Esophagus squamous epithelium (tissue), 5 donors: ENCODE measurements at regions not wholly inside any gene's neighbourhood (a gene's known extent, or its start where the extent isn't known, plus 50 kb on each side); places are given as distances from the start of the nearest gene placed in this dataset.

Experiments
- DNase-seq: peaks from one replicate; lab custom pipeline; 2025; lab: John Stamatoyannopoulos, UW
- H3K27ac ChIP-seq, 4 donors: fragments of 200-600 bp; sonication (generic); one replicate each; pipeline ENCODE4 v1.5.1; 2016 to 2019; ENCODE audit warnings: mild to moderate bottlenecking in 1 of 4
- H3K27me3 ChIP-seq, 4 donors: fragments of 200-600 bp; sonication (generic); 1 replicate in 3 of 4; 2 replicates in 1 of 4; pipeline versions ENCODE4 v1.5.1 to v1.6.0; 2017 to 2021; ENCODE audit warnings: antibody characterized with exemption in 1 of 4
- H3K36me3 ChIP-seq, 3 donors: fragments of 200-600 bp; sonication (generic); one replicate each; pipeline ENCODE4 v1.5.1; 2016 to 2019
- H3K4me1 ChIP-seq, 3 donors: fragments of 200-600 bp; sonication (generic); one replicate each; pipeline ENCODE4 v1.5.1; 2017 to 2019
- H3K4me3 ChIP-seq, 4 donors: fragments of 200-600 bp; sonication (generic); 1 replicate in 3 of 4; 2 replicates in 1 of 4; pipeline ENCODE4 v1.5.1; 2016 to 2019; ENCODE audit warnings: mild to moderate bottlenecking in 2 of 4, moderate library complexity in 1 of 4
- H3K9me3 ChIP-seq, 3 donors: fragments of 200-600 bp; sonication (generic); one replicate each; pipeline ENCODE4 v1.5.1; 2016 to 2019
- POLR2A ChIP-seq, 4 donors: fragments of 450-650 bp; IDR thresholded peaks; one replicate each; pipeline ENCODE4 v1.6.1; 2017; ENCODE audit warnings: antibody characterized with exemption in 4 of 4, mild to moderate bottlenecking in 4 of 4, moderate library complexity in 3 of 4
- WGBS, 2 donors: methylation state at CpG; one replicate each; pipeline ENCODE4 v1.1.5; 2018; 5-methylcytosine and 5-hydroxymethylcytosine counted together
- intact Hi-C: fragments of 100-400 bp; cut with DNase I; formaldehyde crosslinking; loops from one replicate; pipeline ENCODE4 v1.15.0; 2022
- TF ChIP-seq, protein P1 (sequence below), 6 experiments: fragments of 450-650 bp in 4 of 6; fragments of 200-600 bp in 2 of 6; sonication (generic) in 2 of 6; IDR thresholded peaks; one replicate each; pipeline ENCODE4 v1.5.1; 2016 to 2019; ENCODE audit warnings: antibody characterized with exemption in 6 of 6, mild to moderate bottlenecking in 4 of 6, moderate library complexity in 4 of 6
- donor health status: DM: yes; HTN: yes; CAD: no.

DNA sequence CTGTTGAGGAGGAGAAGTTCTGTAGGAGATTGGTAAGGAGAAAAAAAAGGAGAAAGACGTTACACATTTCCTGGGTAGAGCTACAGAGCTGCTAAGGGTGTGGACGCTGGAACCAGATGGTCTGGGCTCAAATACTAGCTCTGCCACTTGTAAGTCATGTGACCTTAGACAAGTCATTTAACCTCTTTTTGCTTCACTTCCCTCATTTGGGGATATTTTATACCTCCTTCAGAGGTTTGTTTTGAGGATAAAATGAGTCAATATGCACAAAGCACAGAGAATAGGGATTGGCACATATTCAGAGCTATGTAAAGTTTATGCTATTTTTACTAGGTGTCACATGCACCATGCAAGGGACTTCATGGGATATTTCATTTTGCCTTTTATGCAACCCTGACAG is 708.8 kb downstream of the DHX35 start:
- no peaks in the 10 kb centered on the region for H3K27me3 ChIP-seq
- DNase-seq, result no peak
- peaks cover 0 to 21% (median 0%) of the 10 kb centered on the region in 3 donors for H3K4me1 ChIP-seq
- 33 to 42% methylated on average over 2 of the region's 2 CpGs for WGBS, 2 donors
- no peaks in the 10 kb centered on the region for H3K36me3 ChIP-seq
- intact Hi-C loops, result no loop called here
- no peak overlapping the region for H3K27ac ChIP-seq
- H3K4me3 ChIP-seq, result no peak overlapping the region
- no peak for TF ChIP-seq POLR2A (IDR thresholded peaks at IDR 0.05)
- TF ChIP-seq, protein P1, sequence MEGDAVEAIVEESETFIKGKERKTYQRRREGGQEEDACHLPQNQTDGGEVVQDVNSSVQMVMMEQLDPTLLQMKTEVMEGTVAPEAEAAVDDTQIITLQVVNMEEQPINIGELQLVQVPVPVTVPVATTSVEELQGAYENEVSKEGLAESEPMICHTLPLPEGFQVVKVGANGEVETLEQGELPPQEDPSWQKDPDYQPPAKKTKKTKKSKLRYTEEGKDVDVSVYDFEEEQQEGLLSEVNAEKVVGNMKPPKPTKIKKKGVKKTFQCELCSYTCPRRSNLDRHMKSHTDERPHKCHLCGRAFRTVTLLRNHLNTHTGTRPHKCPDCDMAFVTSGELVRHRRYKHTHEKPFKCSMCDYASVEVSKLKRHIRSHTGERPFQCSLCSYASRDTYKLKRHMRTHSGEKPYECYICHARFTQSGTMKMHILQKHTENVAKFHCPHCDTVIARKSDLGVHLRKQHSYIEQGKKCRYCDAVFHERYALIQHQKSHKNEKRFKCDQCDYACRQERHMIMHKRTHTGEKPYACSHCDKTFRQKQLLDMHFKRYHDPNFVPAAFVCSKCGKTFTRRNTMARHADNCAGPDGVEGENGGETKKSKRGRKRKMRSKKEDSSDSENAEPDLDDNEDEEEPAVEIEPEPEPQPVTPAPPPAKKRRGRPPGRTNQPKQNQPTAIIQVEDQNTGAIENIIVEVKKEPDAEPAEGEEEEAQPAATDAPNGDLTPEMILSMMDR (IDR thresholded peaks at IDR 0.05), result no peak
- H3K9me3 ChIP-seq, result no peaks in the 10 kb centered on the region

DNA sequence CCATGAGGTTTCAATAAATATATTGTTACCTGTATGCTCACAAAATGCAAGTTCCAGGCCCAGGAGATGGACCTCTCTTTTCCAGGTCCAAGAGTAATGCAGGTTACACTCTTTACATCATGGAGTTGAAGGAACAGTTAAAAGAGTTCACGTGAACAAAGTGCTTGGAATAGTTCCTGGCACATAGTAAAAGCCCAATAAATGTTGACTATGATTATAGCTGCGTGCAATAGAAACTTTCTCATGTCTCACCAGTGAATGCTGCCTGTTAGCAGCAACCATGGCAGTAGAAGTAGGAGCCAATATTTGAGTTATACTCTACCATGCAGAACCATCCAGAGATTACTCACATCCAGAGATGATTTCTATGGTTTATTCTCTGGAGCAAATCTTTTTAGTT is 707.5 kb downstream of the DHX35 start:
- H3K27me3 ChIP-seq, result no peaks in the 10 kb centered on the region
- no peak overlapping the region for H3K4me3 ChIP-seq
- intact Hi-C loops, result no loop called here
- H3K9me3 ChIP-seq, result no peaks in the 10 kb centered on the region
- H3K27ac ChIP-seq, result no peak overlapping the region
- TF ChIP-seq, protein P1 (IDR thresholded peaks at IDR 0.05), result no peak
- no peak for TF ChIP-seq POLR2A (IDR thresholded peaks at IDR 0.05)
- no peak for DNase-seq
- no peaks in the 10 kb centered on the region for H3K36me3 ChIP-seq
- H3K4me1 ChIP-seq, result peaks cover 0 to 8% (median 0%) of the 10 kb centered on the region in 3 donors
- 73 to 91% methylated on average over 2 of the region's 2 CpGs for WGBS, 2 donors

DNA sequence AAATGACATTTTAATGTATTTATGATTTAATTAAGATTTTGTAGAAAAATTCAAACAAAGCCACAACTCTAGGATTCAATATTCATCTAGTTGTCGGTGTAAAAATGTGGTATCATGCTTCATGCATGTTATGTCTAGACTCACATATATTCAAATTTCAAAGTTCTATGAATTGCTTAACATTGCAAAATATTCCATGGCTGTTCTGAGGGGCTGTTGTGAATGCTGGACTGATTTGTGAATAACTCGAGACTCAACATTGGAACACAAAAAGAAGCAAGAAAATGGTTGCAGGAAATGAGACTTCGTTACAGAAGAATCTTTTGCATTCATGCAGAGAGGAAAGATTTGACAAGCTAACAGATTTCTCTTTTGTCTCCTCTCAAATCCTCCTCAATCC is 705.9 kb downstream of the DHX35 start:
- no peaks in the 10 kb centered on the region for H3K36me3 ChIP-seq
- no peak overlapping the region for H3K4me3 ChIP-seq
- WGBS, 2 donors, result 72 to 84% methylated on average over 3 of the region's 3 CpGs
- no peak overlapping the region for H3K27ac ChIP-seq
- intact Hi-C loops, result no loop called here
- no peaks in the 10 kb centered on the region for H3K9me3 ChIP-seq
- no peak for TF ChIP-seq POLR2A (IDR thresholded peaks at IDR 0.05)
- TF ChIP-seq, protein P1 (IDR thresholded peaks at IDR 0.05), result no peak
- no peaks in the 10 kb centered on the region for H3K27me3 ChIP-seq
- no peak for DNase-seq
- no peaks in the 10 kb centered on the region for H3K4me1 ChIP-seq

- WGBS, 2 donors, result 0% methylated on average over 1 of the region's 1 CpG
- intact Hi-C loops, result no loop called here
- DNase-seq, result no peak
- Histone ChIP-seq H3K27ac (no peak overlapping the region), H3K4me1 (peaks cover 0 to 7% (median 0%) of the 10 kb centered on the region in 3 donors), H3K9me3 (no peaks in the 10 kb centered on the region), H3K27me3 (no peaks in the 10 kb centered on the region), H3K36me3 (no peaks in the 10 kb centered on the region), H3K4me3 (no peak overlapping the region)
- no peak for TF ChIP-seq POLR2A (IDR thresholded peaks at IDR 0.05)
- TF ChIP-seq, protein P1 (IDR thresholded peaks at IDR 0.05), result no peak
Observed at GRCh38 chr20:39661833-39662232, 699.7 kb downstream of the DHX35 start.

DNA sequence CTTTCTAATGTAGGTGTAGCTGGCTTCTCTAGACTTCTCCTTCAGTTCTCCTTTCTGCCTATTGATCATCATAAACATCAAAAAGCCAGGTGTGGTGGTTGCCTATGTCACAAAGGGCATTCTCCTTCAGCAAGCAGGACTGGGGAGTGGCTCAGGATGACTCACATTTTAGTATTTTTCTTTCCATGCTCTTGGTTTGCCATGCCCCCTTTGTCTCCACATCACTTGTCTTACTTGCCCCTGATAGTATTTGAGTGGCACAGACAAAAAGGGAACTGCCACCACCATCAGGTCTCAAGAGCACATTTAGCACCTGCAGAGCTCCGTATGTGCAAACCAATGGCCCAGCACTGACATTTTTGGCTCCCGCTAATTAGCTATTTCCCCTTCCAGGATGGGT is 698.8 kb downstream of the DHX35 start:
- Histone ChIP-seq H3K9me3 (no peaks in the 10 kb centered on the region), H3K4me3 (no peak overlapping the region), H3K36me3 (no peaks in the 10 kb centered on the region), H3K27me3 (no peaks in the 10 kb centered on the region), H3K27ac (no peak overlapping the region), H3K4me1 (peaks cover 0 to 7% (median 0%) of the 10 kb centered on the region in 3 donors)
- TF ChIP-seq, protein P1 (IDR thresholded peaks at IDR 0.05), result no peak
- no peak for TF ChIP-seq POLR2A (IDR thresholded peaks at IDR 0.05)
- 71 to 100% methylated on average over 1 to 2 of the region's 2 CpGs for WGBS, 2 donors
- DNase-seq, result no peak
- intact Hi-C loops, result no loop called here
